ENCODE measurements at regions not wholly inside any gene's neighbourhood (a gene's known extent, or its start where the extent isn't known, plus 50 kb on each side); places are given as distances from the start of the nearest gene placed in this dataset.

DNA sequence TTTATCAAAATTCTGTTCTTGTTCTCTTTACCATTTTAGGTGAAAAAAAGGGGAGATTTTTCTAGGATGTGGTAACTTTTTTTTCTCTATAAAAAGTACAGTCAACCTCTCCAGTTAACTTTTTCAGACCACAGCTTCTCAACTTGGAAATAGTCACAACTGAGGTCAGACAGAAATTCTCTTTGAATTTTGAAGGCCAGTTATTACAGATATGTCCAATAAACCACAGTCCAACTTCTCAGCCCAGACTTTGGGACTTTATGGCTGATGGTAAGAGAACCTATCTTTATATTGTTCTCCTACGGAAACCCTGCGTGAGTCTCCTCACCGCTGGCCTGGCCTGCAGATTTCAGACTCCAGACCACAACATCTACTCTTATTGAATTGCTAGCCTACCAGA is 176.7 kb downstream of the DACT1 start:
- DNase-seq (ENCODE audit: low read depth) = no peak

GRCh38 chr14:58815161-58815701 is 177.5 kb downstream of the DACT1 start:
- DNase-seq (ENCODE audit: low read depth) = no peak

- DNase-seq (ENCODE audit: low read depth) = no peak
Measured at GRCh38 chr14:58815794-58816193, 178.0 kb downstream of the DACT1 start.

DNA sequence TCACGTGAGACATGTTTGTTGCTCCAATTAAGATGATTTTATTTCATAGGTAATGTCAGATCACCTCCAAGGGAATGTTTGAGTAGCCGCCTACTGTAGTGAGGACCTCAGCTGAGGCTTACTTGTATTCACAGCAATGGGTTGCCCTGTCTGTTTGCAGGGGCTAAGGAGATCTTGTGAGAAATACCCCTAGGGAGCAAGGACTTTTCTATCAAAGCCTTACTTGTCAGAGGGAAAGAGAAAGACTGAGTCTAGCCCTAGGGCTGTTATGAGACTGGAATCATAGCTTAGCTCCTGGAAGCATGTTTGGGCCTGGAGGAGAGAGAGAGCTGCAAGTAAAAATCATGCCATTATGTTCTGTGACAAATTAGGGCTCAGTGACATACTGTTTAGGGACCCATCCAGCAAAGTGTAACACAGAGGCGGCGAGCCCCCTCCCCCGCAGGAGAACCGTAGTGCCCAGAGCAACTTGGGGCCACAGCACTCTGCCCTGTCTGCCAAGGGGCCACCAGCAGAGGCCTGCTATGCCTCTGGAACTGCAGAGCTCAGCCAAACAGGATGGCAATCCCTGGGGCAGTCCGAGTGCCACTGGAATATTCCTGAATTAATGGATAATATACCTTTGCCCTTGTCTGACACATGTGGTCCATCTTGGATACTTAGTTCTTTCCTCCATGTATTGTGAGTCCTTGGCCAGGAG is 178.8 kb downstream of the DACT1 start:
- no peak for DNase-seq (ENCODE audit: low read depth)

DNA sequence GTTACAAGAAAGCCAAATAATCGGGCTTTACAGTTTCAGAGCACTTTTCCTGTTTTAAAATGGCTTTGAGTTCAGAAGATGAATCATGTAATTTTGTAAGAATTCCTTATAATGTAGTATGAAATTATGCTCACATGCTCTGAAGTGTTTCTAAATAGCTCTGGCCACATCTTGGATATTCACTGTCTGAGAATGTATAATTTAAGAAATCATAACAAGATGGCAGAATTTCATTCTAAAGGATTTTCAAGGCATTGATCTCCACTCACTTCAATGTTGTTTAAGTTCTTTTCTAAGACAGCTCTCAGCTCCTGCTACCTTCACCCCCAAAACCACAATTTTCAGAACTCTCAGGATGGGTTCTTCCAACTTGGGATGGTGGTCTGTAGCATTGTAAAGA is 180.1 kb downstream of the DACT1 start:
- DNase-seq (ENCODE audit: low read depth) = no peak

DNA sequence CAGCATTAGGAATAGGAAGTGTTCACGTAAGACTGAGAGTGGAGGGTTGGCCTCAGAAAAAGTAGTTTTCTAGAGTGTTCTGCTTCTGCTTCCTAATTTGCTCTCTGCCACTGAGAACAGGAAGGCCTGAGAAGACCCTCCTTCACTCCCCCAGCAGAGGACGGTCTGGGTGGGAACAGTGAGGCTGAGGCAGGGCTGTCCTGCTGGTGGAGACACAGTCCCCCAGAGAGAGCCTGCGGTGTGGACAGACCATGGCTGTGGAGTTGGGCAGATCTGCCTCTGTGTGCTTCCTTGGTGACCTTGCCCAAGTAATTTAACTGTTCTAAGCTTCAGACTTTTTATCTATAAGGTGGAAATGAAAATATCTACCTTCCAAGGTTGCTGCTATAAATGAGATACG is 182.3 kb downstream of the DACT1 start:
- no peak for DNase-seq (ENCODE audit: low read depth)

DNA sequence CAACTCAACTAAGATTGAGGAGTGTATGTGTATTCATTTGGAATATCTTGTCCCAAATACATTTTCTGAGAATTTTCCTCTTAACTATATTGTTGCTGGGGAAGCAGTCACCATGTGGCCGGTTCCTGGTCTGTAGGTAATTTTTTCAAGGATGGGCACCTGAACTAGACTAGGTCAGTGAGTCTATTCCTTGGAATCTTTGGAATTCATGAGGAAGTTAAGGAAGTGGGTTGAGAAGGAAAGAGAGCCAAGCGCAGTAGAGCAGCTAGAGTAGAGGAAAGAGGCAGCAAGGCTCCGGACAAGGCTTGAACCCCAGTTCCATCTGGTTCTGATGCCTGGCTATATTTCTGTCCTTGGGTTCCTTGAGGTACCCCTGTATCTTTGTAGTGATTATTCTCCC is 183.7 kb downstream of the DACT1 start:
- DNase-seq (ENCODE audit: low read depth) = no peak

DNA sequence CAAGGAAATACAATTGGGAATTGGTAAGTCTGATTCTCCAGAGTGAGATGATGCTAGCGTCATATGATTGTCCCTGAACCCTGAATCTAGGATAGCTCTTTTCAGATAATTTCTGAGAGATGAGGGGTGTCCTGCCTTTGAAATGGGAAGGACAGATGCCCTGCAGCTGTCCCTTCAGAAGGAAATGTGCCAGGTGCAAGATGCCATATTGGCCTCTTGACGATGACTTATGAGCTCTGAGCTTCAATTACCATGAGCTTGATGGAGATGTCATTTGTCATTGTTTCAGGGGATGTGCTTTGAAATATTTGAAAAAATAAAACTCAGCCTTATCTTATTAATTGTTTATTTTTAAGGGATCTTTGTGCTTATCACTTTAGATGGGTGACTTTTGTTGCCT is 185.1 kb downstream of the DACT1 start:
- DNase-seq (ENCODE audit: low read depth) = no peak

GRCh38 chr14:58823312-58823711 is 185.6 kb downstream of the DACT1 start:
- DNase-seq (ENCODE audit: low read depth) = no peak

DNA sequence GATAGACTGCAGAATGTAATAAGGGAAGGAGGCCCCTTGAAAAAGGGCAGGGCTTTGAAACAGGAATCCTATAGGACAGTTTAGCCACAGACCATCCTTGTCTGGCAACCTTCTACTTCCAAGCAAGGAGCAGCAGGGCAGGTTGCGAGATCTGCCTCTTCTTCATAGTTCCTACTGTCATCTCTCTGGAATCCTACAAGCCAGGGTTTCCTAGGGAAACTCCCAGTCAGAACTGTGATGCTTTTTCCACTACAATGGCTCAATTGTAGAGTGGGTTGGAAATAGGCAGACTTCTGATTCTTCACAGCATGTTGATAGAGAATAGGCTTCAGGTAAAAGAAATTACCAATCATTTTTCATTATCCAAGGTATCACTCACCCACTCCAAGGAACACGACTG is 186.3 kb downstream of the DACT1 start:
- DNase-seq (ENCODE audit: low read depth) = no peak

GRCh38 chr14:58824796-58825195 is 187.0 kb downstream of the DACT1 start:
- no peak for DNase-seq (ENCODE audit: low read depth)

DNA sequence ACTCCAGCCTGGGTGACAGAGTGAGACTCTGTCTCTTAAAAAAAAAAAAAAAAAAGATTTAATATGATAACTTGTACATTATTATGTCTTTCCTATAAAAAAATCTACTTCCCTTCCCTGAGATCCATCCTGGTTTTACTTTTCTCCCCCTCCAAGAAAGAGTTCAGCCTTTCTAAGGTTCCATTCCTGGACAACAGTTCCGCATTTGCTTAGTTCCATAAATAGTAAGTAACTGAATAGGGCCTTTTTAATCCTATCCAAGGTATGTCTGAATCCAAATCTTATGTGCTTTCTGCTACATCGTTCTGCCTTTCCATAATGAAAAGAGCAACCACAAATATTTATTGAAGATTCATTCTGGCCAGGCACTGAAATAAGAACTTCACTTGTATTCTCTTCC is 187.8 kb downstream of the DACT1 start:
- DNase-seq (ENCODE audit: low read depth) = no peak

- no peak for DNase-seq (ENCODE audit: low read depth)
Measured at GRCh38 chr14:58826845-58827686, 189.3 kb downstream of the DACT1 start.

DNA sequence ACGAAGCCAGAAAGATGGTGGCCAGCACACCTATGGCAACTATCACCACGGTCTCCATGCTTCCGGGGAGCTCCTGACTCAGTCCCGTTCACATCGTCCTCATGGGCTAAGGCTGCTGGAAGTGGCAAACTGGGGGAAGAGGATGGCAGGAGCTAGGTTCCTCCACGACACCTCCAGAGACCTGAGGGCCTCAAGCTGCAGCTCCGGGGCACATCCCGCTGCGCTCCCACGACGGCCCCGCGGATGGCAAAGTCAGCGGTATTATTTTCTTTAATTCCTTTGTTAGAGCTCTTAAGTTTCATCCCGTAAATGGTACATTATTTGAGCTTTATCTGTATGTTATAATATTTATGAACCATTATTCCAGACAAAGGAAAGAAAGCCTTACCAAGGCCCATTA is 190.5 kb downstream of the DACT1 start:
- no peak for DNase-seq (ENCODE audit: low read depth)

DNA sequence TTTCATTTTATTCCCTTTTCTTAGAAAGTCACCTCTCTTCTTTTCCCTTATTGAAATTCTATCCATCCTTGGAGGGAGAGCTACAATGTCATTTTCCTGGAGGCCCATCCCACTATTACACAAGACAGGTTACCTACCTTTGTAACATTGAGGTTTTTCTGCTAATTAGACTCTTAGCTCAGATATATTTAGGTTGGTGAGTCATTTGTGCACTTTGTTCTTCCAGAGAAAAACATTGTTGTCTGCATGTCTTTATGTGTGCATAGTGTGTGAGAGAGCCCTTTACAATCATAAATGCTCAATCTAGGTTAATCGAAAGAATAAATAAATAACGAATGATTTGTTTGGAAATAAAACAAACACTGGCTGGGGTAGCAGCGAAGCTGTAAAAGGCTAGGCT is 191.8 kb downstream of the DACT1 start:
- DNase-seq (ENCODE audit: low read depth) = no peak

GRCh38 chr14:58830121-58830520 is 192.4 kb downstream of the DACT1 start:
- DNase-seq (ENCODE audit: low read depth) = no peak

- no peak for DNase-seq (ENCODE audit: low read depth)
Measured at GRCh38 chr14:58832095-58832521, 194.3 kb downstream of the DACT1 start.

- DNase-seq (ENCODE audit: low read depth) = no peak
Measured at GRCh38 chr14:58833634-58834378, 196.0 kb downstream of the DACT1 start.

GRCh38 chr14:58836303-58836974 is 198.7 kb downstream of the DACT1 start:
- DNase-seq (ENCODE audit: low read depth) = no peak

DNA sequence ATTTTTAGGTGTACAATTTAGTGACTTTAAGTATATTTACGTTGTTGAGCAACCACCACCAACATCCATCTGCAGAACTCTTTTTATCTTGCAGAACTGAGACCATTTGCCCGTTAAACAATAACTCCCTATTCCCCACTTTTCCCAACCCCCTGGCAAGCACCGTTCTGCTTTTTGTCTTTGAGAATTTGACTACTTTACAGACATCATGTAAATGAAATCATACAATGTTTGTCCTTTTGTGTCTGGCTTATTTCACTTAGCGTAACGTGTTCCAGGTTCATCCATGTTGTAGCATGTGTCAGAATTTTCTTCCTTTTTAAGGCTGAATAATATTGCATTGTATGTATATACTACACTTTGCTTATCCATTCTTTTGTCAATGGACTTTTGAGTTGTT is 201.5 kb downstream of the DACT1 start:
- DNase-seq (ENCODE audit: low read depth) = no peak

GRCh38 chr14:58844544-58844943 is 206.8 kb downstream of the DACT1 start:
- DNase-seq (ENCODE audit: low read depth) = no peak

All from T follicular helper cell (primary cell).